ENCODE measurements at regions not wholly inside any gene's neighbourhood (a gene's known extent, or its start where the extent isn't known, plus 50 kb on each side); places are given as distances from the start of the nearest gene placed in this dataset.

DNA sequence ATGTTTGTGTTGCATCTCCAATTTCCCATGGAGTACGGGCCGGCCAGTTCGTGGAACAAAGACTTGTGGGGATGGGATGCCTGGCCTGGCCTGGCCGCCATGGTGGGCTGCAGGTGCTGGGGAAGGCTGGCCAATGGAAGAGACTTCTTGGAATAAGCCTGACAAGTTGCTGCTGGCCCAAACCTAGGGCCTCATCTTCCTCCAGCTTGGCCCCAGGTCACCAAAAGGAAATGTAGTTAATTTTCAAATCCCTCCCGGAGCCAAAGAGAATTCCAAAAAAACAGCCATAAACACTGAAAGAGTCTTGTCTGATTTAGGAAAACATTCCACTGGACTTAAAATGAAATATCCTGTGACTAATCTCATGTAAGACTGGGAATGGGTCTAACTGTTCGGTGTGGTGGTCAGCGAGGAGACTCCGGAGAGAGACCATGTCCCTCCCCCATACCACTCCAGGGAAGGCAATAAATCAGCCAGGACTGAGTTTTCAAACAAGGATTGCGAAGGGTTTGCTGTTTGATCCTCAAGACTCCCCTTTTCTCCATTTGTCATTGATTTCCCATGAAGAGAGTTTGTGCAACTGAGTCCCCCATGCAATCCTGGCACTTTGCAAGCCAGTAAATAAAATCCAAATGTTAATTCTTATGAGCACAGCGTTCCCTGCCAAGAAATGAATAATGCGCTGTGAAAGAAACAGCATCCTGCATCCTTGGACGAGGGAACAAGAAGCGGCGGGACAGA, 128.7 kb upstream of the HABP2 start:
- no peak for DNase-seq

DNA sequence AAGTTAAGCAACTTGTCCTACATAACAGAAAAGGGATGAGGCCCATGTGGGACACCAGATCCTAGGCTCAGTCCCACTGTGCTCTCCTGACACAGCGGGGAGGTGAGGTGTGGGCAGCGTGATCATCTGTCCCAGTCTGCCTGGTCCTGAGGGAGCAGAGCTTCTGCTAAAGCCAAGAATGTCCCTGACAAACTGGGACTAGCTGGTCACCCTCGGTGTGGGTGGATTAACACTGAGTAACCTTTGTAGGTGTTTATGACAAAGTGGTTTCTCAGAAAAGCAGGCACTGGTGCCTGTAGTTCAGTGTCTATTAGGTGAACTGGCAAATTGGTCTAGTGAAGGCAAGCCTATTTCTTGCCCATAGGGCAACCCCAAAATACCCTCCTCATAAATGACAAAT, 127.8 kb upstream of the HABP2 start:
- DNase-seq, result no peak

DNA sequence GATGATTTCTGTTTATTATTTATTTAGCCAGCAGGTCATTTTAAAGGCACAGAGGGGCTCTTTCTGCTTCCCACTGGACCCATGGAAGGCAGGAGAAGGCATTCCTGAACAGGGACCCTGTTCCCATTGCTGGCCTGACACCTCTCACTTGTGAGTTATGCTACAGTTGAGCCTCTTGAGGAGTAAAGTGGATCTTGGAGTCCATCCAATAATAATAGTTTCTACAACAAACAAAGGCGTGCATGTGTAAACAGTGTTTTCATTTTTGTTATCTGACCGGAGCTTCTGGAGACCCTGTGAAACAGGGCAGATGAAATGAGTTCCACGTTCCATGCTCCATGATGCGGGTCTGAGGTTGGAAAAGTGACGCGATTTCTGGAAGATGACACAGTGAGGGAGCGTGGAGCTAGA, 127.3 kb upstream of the HABP2 start:
- no peak for DNase-seq

DNA sequence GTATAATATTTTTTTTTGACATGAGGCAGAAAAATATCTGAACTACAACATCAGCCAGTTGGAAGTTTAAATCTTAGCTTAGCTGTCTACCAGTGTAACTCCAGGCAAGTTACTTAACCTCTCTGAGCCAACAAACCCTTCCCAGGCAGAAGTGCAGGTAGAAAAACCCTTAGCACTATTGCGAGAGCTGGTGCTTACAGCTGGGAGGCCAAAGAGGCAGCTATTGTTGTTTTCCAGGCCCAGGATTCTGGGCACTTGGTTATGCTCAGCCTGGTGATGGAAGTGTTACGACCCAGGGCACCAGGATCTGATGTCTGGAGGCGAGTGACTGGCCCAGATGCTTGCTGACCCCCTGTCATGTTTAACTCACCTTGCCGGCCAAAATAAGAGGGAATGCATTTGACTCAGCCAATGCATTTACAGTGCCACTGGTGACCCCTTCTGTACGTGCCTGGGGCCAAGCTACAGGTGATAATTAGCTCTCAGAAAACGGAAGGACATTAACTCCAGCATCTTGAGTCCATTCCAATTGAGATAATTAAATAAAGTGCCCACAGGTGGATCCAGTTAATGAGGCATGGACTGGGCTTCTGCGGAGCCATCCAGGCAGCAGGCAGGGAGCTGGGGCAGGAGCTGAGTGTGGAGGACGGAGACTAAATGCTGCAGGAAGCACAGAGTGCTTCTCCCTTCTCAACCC, 126.5 kb upstream of the HABP2 start:
- DNase-seq, result no peak

DNA sequence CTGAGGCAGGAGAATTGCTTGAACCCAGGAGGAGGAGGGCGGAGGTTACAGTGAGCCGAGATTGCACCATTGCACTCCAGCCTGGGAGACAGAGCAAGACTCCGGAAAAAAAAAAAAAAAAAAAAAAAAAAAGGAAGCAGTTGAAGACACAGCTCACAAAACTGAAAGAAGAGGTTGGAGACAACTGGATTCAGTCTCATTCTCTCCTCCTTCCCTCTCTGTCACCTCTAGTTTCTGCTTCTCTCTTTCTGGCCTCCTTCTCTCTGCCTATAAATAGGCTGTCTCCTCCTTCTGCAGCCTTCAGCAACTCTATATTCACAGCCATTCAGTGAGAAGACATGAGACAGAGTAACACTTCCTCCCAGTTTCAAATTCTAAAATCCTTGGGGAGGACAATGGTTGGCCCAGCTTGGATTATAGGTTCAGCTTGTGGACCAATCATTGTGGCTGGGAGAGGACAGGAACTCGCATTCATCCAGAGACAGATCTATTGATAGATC, 125.6 kb upstream of the HABP2 start:
- DNase-seq, result no peak

DNA sequence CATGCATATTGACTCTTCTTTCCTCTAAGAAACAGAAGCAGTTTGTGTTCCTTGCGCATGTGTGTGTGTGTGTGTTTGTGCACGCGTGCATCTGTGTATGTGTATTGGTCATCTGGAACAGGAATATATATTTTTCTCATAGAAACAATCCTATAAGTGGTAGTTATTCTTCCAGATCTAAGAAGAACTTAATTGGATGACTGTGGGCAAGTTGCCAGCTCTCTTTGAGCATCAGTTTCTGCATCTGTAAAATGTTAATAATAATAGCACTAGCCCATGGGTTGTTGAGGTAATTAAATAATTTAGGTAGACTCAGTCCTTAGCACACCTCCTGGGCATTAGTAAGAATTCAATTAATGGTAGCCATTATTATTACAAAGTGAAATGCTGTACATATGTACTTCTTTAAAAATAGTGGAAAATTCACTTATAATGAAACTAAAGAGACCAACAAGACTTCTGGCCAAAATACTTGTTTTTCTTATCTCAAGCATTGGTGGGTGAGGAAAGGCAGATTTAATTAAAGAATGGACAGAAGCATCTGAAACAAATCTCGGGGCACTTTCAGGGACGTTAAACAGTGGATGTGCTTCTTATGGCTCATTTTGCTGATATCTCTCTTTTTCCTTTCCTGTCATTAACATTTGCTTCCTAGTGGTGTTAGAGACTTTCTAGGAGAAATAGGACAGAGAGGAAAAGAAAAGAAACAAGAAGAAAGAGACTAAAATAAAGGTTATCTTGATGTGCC, 124.9 kb upstream of the HABP2 start:
- DNase-seq, result no peak

DNA sequence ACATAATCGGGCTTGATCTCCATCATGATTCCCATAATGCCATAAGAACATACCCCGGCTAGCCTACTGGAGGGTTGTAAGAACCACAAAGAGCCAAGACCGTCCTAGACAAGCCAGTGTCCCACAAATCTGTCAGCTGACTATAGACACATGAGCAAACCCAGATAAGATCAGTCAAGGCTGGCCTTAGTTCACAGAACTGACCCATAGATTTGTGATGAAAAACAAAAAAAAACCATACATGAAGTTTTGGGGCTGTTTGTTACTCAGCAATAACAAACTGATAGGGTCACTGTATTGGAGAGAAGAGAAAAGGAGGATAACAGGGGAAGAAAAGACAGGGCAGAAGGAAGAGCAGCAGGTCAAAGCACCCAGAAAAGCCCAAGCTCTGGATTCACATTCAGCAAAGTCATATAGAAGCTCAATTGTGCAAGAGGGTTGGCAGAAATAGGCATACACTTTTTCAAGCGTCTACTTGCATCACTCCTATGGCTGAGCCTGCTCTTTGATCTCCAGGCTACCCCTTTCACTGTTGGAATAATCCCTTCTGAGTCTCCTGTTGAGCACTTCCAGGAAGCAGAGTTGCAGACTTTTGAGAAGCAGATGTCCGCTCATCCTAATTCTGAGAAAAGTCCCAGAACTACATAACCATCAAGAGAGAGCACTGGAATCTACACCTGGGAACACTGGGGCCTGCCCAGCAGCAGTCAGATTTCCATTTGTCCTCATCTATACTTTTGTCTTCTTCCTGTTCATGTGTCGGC, 122.0 kb upstream of the HABP2 start:
- DNase-seq, result no peak

DNA sequence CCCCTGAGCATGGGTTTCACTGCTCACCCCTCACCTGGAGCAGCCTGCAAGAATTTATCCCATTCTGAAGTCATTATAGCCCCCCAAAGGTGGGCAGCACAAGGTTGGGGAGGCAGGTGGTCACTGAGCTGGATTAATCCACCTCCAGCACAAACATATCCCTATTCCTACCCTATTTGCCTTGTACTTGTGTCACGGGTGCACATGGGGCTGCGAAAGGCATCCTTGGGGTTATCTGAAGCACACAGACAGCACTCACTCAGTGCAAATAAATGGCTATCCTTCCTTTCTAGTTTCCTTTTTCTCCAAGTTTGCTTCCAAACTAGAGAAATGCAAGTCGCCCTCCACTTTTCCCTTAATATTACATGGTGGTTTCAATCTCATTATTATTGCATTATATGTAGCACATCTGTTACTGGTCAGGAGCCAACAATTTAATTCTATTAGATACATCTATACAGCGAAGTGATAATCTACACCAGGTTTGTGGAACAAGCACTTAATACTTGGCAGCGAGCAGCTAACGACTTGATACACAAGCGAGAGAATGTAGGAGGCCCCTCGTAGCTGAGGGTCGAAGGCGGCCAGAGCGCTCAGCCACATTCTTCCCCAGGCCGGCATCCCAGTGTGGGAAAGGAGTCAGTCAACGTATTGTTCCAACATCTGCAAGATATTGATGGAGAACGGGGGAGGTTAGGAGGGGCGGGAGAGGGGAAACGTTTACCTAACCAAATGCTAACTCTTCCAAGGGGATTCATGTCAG, 121.3 kb upstream of the HABP2 start:
- DNase-seq, result no peak

DNA sequence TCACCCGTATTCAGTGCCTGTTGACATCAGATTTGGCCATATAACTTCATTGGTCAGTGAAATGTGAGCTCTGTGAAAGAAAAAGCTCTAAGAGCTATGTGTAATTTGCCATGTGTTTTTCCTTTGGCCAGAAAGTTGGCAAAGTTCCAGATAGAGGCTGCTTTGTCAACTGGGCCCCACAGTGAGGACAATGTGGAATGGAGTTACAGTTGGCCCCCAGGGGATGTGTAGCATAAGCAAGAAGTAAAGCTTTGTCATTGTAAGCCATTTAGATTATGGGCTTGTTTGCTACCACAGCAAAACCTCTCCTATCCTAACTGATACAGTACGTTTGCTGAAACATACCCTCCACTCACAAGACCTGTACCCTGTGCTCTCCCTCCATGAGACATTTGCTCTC, 119.1 kb upstream of the HABP2 start:
- DNase-seq, result no peak

DNA sequence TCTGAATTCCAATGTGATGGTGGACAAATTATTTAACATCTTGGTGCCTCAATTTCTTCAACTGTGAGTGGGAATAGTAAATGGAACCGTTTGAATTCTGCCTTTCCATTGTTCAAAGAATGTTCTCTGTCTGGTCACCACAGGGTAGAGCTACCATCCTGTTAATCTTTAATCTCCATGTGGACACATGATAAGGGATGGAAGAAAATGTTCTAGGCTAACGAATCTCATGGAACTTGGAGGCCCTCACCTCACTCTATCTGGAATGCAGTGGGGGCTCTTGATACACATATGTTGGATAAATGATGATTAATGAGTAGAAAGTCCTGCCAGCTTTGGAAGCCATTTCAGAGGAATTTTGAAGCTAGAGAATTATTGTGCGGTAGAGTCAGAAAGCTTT, 118.5 kb upstream of the HABP2 start:
- DNase-seq, result no peak

DNA sequence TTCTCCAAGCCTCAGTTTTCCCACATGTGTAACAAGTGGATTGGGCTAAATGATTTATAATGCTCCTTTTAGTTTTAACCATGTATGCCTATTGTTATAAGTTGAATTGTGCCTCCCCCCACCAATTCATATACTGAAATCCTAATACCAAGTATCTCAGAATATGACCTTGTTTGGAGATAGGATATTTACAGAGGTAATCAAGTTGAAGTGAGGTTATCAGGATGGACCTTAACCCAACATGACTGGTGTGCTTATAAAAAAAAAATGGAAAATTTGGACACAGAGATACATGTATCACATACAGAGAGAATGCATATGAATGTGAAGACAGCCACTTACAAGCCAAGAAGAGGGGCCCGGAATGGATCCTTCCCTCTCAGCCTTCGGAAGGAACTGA, 117.9 kb upstream of the HABP2 start:
- DNase-seq, result no peak

DNA sequence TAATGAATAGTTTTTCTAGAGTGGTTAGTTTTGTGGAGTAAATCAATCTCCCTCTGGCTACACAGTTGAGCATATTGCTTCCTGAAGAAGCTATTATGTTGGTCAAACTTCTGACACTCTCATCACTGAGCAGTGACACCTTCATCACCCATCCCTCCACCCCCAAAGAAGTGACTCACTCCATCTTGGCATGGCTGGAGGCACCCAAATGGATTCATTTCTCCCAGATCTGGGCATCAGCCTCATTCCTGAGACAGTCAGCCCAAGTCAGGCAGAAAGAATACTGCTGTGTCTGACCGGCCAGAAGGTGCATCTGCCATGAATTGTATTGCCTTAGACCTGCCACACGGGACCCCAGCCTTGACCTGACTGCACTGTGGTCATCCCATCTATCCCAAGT, 117.0 kb upstream of the HABP2 start:
- DNase-seq, result no peak

DNA sequence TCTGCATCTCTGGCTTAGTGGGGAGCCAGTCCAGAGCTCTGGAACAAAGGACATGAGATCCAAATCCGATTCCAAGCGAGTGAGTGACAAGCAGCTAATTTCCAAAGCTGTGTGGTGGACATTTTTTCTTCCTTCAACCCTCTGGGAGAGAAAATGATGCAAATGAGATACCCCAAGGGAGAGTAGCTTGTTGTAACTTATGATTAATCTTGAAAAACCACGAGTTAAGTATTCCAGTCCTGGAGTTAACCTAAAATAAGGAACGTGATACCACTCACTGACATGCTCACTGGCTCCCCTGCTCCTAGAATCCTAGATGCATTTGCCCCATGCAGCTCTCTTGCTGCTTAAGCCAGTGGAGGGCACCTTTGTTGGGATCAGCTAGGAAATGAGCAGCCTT, 116.0 kb upstream of the HABP2 start:
- DNase-seq, result no peak

DNA sequence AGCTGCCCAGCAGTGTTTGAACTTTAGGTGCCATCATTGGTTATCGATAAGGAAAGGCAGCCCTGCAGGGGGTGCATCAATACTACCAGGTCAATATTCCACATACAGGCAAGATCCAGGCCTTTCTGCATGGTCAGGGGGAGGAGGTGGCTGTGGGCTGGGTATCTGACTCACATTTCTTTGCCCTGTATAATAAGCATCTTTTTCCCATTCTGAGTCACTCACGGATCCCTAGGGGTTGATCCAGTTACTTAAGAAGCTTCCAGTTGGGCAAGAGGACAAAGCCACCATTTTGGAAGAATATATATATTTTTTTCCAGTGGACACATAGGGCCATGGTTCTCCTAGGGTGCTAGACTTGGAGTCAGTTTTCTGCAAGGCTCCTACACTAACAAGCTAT, 114.2 kb upstream of the HABP2 start:
- no peak for DNase-seq

DNA sequence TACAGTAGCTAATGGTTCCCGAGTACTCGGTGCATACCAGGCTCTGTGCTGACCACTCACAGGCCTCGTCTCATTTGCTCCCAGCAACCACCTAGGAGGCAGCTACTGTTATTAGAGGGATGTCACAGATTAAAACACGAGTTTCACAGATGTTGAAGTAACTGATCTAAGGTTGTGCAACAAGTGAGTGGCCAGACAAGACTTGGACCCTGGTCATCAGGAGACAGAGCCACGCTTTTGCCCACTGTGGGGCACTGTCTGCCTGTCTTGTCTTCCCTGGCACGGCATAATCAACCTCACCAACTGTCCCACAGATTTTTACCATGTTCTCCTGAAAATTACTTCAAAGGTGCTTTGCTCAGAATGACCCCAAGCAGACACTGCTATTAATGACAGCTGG, 111.6 kb upstream of the HABP2 start:
- no peak for DNase-seq

DNA sequence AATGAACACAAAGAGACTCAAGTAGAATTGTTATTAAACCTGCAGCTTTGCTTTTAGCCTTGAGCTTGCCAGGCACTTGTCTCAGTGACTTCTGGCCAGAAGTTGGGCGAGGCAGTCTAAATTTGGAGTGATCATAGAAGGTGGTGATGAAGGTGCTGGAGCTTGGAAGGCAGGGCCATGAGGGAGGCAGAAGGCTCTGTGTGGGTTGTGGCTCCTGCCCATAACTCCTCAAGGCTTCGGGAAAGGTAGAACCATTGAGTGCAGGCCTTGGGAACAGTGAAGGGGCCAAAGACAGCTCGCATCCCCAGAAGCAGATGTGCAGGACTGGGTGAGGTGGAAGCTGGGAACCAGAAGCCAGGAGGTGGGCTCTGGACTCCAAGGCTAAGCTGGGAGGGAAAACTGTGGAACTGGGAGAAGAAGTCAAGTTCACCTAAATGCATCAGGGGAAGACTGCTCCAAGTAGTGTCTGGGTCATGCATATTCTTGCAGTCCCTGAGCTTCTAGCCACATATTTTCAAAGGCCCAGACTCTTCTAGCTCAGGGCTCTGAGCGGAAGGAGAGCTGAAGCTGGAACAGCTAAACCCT, 111.1 kb upstream of the HABP2 start:
- DNase-seq, result no peak

DNA sequence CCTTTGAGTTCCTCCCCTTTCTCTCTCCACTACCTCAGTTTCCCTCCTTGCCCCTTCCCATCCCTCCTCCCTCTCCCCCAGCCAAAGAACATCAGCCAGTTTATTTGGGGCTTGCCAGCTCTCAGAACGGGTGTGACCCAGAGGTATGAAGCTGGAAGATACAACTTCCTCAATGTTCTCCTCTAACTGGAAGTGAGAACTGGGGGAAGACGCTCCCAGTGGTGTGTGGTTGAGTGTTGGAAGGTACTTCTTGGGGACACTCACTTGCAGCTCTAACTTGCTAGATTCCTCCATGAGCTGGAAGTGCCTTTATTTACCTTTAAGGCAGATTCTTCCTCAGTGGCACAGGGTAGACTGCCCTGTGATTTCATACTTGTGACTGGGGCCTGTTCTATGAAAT, 110.5 kb upstream of the HABP2 start:
- DNase-seq, result no peak

DNA sequence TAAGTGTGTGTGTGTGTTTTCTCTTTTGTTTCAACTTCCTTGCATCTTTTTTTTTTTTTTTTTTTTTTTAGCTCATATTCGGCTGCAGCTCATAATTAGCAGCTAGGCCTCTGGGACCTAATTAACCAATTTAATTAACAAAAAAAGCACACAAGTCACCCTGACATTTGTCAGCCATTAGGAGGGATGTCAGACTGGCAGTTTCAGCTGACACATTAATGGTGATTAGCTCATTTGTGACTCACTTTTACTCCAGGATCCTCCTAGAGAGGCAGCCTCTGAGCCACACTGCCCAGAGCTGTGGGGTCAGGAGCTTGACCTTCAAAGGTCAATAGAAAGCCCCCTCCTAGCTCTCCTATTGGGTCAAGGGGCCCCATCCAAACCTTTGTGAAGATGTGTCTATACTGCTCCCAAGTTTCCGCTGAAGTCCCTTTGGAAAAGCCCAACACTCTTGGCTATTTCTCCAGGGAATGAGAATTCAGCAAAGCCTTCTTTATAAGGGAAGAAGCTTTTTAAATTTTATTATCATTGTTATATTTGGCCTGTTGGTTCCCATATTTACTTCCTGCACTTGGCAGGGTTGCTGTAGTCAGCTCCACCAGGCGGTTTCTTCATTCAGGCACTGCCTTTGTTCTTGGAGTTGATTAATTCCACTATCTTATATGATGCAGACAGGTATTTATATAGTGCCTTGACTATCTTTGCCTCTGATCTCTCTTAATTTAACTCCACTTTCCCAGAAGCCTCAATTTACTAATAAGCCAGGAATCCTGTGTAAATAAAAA, 109.5 kb upstream of the HABP2 start:
- no peak for DNase-seq

DNA sequence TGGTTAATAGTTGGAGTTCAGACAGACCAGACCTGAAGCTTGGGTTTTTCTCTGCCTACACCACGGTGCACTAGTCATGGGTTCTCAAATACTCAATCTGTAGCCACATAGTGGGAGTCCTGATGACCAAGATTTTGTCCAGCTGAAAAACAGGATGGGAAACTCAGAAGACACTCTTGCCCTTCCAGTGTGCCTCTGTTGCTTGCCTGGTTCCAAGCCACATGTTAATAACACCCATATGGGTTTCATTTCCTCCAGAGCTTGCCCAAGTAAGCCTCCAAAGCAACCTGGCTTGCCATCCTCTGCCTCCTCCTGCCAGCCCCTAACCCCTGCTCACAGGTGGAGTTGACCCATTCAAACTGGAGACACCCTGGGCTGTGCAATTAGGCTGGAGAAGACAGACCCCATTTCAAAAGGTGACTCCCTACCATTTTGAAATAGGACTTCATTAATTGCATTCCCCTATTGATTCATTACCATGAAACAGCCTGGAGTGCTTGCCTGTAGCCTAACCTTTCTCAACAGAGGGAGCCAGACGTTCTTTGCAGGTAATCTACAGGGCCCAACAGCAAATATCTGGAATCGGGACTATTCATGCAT, 108.0 kb upstream of the HABP2 start:
- no peak for DNase-seq

DNA sequence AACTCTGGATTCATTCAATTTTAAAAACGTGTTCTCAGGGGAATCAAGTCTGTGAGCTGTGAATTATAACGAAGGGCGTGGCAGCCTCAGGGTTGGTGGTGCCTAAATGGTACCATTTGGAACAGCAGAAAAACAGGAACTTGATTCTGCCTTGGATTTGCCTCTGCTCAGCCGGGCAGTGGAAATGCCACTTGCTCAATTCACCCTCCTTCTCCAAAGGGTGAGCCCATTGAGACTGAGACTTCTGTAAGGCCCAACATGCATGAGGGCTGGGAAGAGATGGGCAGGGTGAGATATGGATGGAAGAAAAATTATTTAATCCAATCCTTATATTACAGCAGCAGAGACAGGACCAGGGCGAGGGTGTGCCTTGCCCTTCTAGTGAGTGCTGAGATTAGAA, 107.1 kb upstream of the HABP2 start:
- DNase-seq, result no peak

DNA sequence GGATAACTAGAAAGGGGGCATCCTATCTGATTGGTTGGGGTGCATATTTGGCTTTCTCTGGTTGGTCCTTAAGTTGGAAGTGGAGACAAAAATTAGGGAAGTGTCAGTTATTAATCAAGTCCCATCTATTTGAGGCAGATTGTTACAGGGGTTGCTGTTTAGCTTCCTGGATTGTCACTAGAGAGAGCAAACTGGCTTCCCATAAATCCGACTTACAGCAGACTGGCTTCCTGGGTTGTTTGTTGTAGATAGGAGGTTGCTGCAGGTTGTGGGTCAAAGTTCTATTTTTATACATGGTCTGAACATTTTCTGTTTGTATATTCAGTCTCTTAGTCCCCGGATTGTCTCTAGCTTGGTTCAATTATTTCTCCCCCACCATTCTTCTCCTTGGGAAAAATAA, 106.1 kb upstream of the HABP2 start:
- no peak for DNase-seq

All from NCI-H226 (cell line).